ENCODE measurements at regions not wholly inside any gene's neighbourhood (a gene's known extent, or its start where the extent isn't known, plus 50 kb on each side); places are given as distances from the start of the nearest gene placed in this dataset.

DNA sequence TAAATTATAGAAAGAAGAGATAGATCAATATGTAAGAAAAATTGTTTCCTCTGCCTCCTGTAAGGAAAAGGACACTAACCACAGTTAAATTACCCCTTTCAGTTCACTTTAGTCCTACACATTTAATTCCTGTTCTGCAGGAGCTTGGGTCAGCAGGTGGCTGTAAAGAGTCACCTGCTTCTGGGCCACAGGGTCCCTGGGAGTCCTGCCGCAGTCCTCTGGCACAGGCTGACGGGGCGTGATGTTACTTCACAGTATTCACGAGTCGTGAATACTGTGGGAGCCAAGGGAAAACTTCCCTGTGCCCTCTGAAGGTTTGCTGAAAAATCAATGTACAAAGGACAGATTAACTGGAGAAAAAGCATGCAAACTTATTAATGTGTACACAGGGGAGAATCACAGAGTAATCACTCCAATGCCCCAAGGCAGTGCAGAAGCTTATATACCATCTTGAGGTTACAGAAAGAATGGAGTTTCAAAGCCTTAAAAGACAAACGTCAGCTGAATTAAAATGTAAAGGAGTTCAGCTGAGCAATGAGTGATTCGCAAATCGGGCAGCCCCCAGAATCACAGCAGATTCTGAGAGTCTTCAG, 125.8 kb upstream of the TMTC4 start:
- DNase-seq: no peak
- Histone ChIP-seq H3K9me3 (no peaks in the 10 kb centered on the region), H3K4me1 (no peaks in the 10 kb centered on the region), H3K27me3 (no peaks in the 10 kb centered on the region), H3K27ac (no peak overlapping the region), H3K36me3 (ENCODE audit: low read depth, missing control alignments) (no peaks in the 10 kb centered on the region), H3K4me3 (no peak overlapping the region)
- intact Hi-C loops (cut with DNase I; ENCODE audit: low total_unique reads): no loop called here
- TF ChIP-seq POLR2A (IDR thresholded peaks at IDR 0.05): no peak
- TF ChIP-seq, protein P1, sequence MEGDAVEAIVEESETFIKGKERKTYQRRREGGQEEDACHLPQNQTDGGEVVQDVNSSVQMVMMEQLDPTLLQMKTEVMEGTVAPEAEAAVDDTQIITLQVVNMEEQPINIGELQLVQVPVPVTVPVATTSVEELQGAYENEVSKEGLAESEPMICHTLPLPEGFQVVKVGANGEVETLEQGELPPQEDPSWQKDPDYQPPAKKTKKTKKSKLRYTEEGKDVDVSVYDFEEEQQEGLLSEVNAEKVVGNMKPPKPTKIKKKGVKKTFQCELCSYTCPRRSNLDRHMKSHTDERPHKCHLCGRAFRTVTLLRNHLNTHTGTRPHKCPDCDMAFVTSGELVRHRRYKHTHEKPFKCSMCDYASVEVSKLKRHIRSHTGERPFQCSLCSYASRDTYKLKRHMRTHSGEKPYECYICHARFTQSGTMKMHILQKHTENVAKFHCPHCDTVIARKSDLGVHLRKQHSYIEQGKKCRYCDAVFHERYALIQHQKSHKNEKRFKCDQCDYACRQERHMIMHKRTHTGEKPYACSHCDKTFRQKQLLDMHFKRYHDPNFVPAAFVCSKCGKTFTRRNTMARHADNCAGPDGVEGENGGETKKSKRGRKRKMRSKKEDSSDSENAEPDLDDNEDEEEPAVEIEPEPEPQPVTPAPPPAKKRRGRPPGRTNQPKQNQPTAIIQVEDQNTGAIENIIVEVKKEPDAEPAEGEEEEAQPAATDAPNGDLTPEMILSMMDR (IDR thresholded peaks at IDR 0.05): no peak
- 64 to 72% methylated on average over 8 of the region's 8 CpGs for WGBS, 2 donors

DNA sequence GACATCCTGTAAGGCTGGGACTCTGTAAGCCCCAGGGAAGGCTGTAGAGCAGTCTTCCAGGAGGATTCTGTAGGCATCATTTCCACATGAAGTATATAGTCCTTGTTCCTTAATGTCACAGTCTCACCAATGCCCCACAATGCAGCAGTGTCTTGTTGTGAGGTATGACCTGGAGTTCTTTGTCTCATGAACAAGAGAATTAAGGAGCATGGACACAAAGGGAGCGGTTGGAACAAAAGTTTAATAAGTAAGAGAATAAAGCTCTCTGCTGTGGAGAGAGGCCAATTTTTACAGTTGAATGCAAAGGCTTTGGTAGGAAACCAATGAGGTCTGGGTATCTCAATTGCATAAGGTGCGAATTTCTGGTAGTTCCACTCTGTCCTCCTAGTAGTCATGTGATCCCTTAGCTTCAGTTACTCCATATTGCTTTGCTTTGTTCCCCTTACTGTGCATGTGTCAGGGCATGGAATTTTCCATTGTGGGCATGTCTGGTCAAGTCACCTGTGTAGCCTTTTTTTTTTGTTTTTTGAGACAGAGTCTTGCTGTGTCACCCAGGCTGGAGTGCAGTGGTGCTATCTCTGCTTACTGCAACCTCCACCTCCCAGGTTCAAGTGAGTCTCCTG, 124.3 kb upstream of the TMTC4 start:
- Histone ChIP-seq H3K27me3 (no peaks in the 10 kb centered on the region), H3K4me1 (no peaks in the 10 kb centered on the region), H3K36me3 (ENCODE audit: low read depth, missing control alignments) (no peaks in the 10 kb centered on the region), H3K27ac (no peak overlapping the region), H3K4me3 (no peak overlapping the region), H3K9me3 (no peaks in the 10 kb centered on the region)
- 87 to 92% methylated on average over 2 of the region's 2 CpGs for WGBS, 2 donors
- intact Hi-C loops (cut with DNase I; ENCODE audit: low total_unique reads): no loop called here
- no peak for DNase-seq
- TF ChIP-seq, protein P1 (IDR thresholded peaks at IDR 0.05): no peak
- TF ChIP-seq POLR2A (IDR thresholded peaks at IDR 0.05): no peak

DNA sequence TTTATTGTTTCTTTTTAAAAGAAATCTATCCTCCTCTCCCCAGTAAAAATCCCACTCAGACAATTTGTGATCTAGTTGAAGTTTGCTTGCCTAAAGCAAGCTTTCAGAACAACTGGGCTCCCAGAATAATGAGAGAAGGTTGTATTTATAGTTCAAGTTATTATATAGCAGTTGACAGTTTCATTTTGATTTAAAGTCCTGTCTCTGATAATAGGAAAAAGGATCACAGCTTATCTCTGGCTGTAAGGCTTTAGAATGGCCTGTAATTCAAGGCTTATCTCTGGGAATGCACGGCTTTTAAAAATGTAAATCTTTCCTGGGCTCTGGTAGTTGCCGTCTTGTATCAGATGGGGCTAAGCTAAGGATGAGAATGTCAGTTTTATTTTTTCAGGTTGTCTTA, 123.3 kb upstream of the TMTC4 start:
- Histone ChIP-seq H3K36me3 (ENCODE audit: low read depth, missing control alignments) (no peaks in the 10 kb centered on the region), H3K27me3 (no peaks in the 10 kb centered on the region), H3K4me3 (no peak overlapping the region), H3K4me1 (no peaks in the 10 kb centered on the region), H3K27ac (no peak overlapping the region), H3K9me3 (no peaks in the 10 kb centered on the region)
- TF ChIP-seq POLR2A (IDR thresholded peaks at IDR 0.05): no peak
- TF ChIP-seq, protein P1 (IDR thresholded peaks at IDR 0.05): no peak
- WGBS, 2 donors: 24 to 34% methylated on average over 2 of the region's 2 CpGs
- DNase-seq: no peak
- intact Hi-C loops (cut with DNase I; ENCODE audit: low total_unique reads): no loop called here

DNA sequence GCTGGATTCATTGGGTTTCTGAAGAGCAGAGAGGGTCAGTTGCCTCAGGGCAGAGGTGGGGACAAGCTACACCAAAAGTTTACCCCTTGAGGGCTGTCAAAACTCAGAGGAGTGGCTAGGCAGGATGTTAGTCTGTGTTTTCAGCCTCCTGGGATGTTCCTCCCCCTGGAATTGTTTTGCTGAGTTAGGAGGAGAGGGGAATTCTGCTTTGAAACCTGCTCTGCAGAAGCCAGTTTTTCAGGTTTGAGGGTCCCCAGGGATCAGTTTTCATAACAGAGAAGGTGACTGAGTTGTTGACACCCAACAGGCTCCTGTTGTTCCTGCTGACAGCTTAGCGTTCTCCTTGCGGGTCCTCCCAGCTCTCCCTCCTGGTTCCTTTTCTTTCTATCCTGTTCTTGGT, 121.9 kb upstream of the TMTC4 start:
- TF ChIP-seq, protein P1 (IDR thresholded peaks at IDR 0.05): no peak
- Histone ChIP-seq H3K27me3 (no peaks in the 10 kb centered on the region), H3K27ac (no peak overlapping the region), H3K9me3 (no peaks in the 10 kb centered on the region), H3K36me3 (ENCODE audit: low read depth, missing control alignments) (no peaks in the 10 kb centered on the region), H3K4me3 (no peak overlapping the region), H3K4me1 (no peaks in the 10 kb centered on the region)
- intact Hi-C loops (cut with DNase I; ENCODE audit: low total_unique reads): no loop called here
- DNase-seq: no peak
- 87 to 97% methylated on average over 2 of the region's 2 CpGs for WGBS, 2 donors

DNA sequence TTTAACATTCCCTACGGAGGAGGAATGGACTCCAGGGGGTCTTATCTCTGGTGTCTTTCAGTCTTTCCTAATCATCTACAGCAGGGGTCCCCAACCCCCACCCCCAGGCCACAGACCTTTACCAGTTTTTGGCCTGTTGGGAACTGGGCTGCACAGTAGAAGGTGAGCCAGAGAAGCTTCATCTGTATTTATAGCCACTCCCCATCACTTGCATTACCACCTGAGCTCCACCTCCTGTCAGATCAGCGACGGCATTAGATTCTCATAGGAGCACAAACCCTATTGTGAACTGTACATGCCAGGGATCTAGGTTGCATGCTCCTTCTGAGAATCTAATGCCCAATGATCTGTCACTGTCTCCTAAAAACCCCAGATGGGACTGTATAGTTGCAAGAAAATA, 120.0 kb upstream of the TMTC4 start:
- Histone ChIP-seq H3K27ac (no peak overlapping the region), H3K4me1 (no peaks in the 10 kb centered on the region), H3K9me3 (no peaks in the 10 kb centered on the region), H3K36me3 (ENCODE audit: low read depth, missing control alignments) (no peaks in the 10 kb centered on the region), H3K27me3 (no peaks in the 10 kb centered on the region), H3K4me3 (no peak overlapping the region)
- WGBS, 2 donors: 78 to 80% methylated on average over 3 of the region's 3 CpGs
- no peak for TF ChIP-seq POLR2A (IDR thresholded peaks at IDR 0.05)
- TF ChIP-seq, protein P1 (IDR thresholded peaks at IDR 0.05): no peak
- no peak for DNase-seq
- intact Hi-C loops (cut with DNase I; ENCODE audit: low total_unique reads): no loop called here
